Adrenal gland (tissue), 9 donors: ENCODE measurements at regions not wholly inside any gene's neighbourhood (a gene's known extent, or its start where the extent isn't known, plus 50 kb on each side); places are given as distances from the start of the nearest gene placed in this dataset.

Source experiments
- DNase-seq, 7 donors: peaks; one replicate each; pipeline ENCODE4 v3.0.0-alpha.2; 2019 to 2020
- H3K27ac ChIP-seq, 5 donors: fragments of 200-600 bp; sonication (generic) in 4 of 5; 1 replicate in 3 of 5; 2 replicates in 2 of 5; pipeline versions ENCODE4 v1.5.1 to v1.8.0; 2016 to 2020; ENCODE audit warnings: mild to moderate bottlenecking in 1 of 5
- H3K27me3 ChIP-seq: fragments of 200-600 bp; 2 replicates; pipeline ENCODE4 v1.8.0; 2021
- H3K36me3 ChIP-seq, 2 donors: fragments of 200-600 bp; replicated peaks in 1 of 2; 1 replicate in 1 of 2; 2 replicates in 1 of 2; pipeline versions ENCODE4 v1.5.1 to v1.8.0; 2018 to 2022
- H3K4me1 ChIP-seq, 2 donors: fragments of 200-600 bp; replicated peaks in 1 of 2; 1 replicate in 1 of 2; 2 replicates in 1 of 2; pipeline versions ENCODE4 v1.5.1 to v1.8.0; 2018 to 2021
- H3K4me3 ChIP-seq, 4 donors: fragments of 200-600 bp; sonication (generic) in 3 of 4; one replicate each; pipeline ENCODE4 v1.5.1; 2016 to 2018
- H3K9me3 ChIP-seq, 3 donors: fragments of 200-600 bp; sonication (generic) in 1 of 3; replicated peaks in 1 of 3; 1 replicate in 2 of 3; 2 replicates in 1 of 3; pipeline versions ENCODE4 v1.5.1 to v1.8.0; 2016 to 2021
- POLR2A ChIP-seq, 2 donors: fragments of 450-650 bp; IDR thresholded peaks; one replicate each; pipeline ENCODE4 v1.6.1; 2017; ENCODE audit warnings: antibody characterized with exemption in 2 of 2, mild to moderate bottlenecking in 2 of 2, moderate library complexity in 1 of 2
- WGBS, 4 donors: extraction: QIAGEN DNeasy Blood & Tissue Kit in 2 of 4; methylation state at CpG; one replicate each; pipeline versions ENCODE4 v1.1.5 to v1.1.7; 2013 to 2017; 5-methylcytosine and 5-hydroxymethylcytosine counted together
- intact Hi-C, 2 donors: fragments of 100-400 bp; cut with DNase I; formaldehyde crosslinking; loops; one replicate each; pipeline versions ENCODE4 v1.14.1 to v1.15.0; 2022 to 2023
- TF ChIP-seq, protein P1 (sequence below), 6 experiments: fragments of 450-650 bp in 4 of 6; fragments of 200-600 bp in 2 of 6; sonication (generic) in 1 of 6; IDR thresholded peaks; 1 replicate in 5 of 6; 2 replicates in 1 of 6; pipeline versions ENCODE4 v1.5.1 to v1.8.0; 2016 to 2021; ENCODE audit warnings: antibody characterized with exemption in 6 of 6, mild to moderate bottlenecking in 2 of 6, moderate library complexity in 1 of 6
- donor health status: healthy with polysubstance abuse.
- donor health status: Bipolar disorder and iron deficiency.
- donor health status: DM: yes; HTN: yes; CAD: no.
- donor health status: DM: no; HTN: no; CAD: no.
- donor health status: DM: no; HTN: no; CAD: no.

DNA sequence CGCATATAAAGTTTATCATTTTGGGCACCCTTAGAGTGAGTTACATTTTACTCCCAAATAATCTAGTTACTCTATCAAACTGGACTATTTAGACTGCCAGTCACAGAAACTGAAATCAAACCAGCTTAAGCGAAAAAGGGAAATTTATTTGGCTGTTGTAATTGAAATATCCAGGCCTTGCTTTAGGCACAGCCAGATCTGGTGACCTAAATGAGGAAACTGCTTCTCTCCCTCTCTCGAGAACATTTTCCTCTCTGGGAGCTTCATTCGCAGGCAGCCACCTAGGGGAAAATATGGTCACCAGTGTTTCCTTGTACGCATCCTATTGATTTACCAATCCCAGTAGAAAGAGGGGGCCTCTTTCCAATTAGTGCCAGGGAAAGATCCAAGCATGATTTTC is 175.3 kb upstream of the MITF start:
- TF ChIP-seq, protein P1, sequence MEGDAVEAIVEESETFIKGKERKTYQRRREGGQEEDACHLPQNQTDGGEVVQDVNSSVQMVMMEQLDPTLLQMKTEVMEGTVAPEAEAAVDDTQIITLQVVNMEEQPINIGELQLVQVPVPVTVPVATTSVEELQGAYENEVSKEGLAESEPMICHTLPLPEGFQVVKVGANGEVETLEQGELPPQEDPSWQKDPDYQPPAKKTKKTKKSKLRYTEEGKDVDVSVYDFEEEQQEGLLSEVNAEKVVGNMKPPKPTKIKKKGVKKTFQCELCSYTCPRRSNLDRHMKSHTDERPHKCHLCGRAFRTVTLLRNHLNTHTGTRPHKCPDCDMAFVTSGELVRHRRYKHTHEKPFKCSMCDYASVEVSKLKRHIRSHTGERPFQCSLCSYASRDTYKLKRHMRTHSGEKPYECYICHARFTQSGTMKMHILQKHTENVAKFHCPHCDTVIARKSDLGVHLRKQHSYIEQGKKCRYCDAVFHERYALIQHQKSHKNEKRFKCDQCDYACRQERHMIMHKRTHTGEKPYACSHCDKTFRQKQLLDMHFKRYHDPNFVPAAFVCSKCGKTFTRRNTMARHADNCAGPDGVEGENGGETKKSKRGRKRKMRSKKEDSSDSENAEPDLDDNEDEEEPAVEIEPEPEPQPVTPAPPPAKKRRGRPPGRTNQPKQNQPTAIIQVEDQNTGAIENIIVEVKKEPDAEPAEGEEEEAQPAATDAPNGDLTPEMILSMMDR (IDR thresholded peaks at IDR 0.05) = no peak
- no peak for TF ChIP-seq POLR2A (IDR thresholded peaks at IDR 0.05)
- Histone ChIP-seq H3K4me1 (peaks cover 0 to 4% of the 10 kb centered on the region in 2 donors), H3K27ac (no peak overlapping the region), H3K36me3 (no peaks in the 10 kb centered on the region), H3K4me3 (no peak overlapping the region), H3K9me3 (no peaks in the 10 kb centered on the region), H3K27me3 (no peaks in the 10 kb centered on the region)
- WGBS, 4 donors = 75 to 87% (median 78%) methylated on average over 5 of the region's 5 CpGs
- intact Hi-C loops = no loop called here
- no peak for DNase-seq

DNA sequence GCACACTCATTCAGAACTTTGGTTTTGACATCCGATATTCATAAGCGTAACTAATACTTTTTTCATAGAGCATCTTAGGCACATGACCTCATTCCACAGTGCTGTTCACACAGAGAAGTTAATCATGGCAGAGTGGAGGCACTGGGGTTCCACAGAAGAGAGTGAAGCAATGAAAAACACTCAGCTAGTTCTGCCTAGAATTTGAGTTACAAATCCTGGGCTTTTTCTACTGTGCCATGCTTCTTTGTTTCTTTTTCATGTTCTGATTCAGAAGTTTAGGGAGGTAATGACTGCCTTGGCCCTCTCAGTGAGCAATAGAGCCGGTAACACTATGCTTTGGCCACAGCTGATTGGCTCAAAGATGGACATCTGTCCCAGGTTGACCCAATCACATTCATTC is 176.1 kb upstream of the MITF start:
- WGBS, 4 donors = 89 to 91% (median 91%) methylated on average over 3 of the region's 3 CpGs
- H3K4me1 ChIP-seq = peaks cover 0 to 4% of the 10 kb centered on the region in 2 donors
- H3K4me3 ChIP-seq = no peak overlapping the region
- no peaks in the 10 kb centered on the region for H3K9me3 ChIP-seq
- no peak overlapping the region for H3K27ac ChIP-seq
- no peak for TF ChIP-seq POLR2A (IDR thresholded peaks at IDR 0.05)
- TF ChIP-seq, protein P1 (IDR thresholded peaks at IDR 0.05) = no peak
- no peaks in the 10 kb centered on the region for H3K36me3 ChIP-seq
- H3K27me3 ChIP-seq = no peaks in the 10 kb centered on the region
- intact Hi-C loops = no loop called here
- no peak for DNase-seq

DNA sequence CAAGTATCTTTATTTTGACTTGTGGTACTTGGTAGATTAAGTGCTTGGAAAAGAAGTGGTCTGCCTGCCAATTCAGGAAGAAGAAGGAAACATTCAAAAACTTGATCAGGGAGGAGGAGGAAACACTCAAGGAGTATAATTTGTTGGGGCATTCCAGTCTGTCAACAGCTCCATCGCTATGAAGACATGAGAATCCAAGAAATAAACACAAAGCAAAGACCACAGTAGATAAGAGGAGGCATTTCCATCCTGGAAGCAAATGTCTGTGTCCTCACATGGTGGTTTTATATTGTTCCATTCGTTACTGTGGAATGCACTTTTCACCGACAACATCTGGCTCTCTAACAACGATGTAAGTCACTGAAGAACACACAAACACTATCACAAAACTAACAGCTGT is 176.1 kb upstream of the FRMD4B start:
- Histone ChIP-seq H3K36me3 (no peaks in the 10 kb centered on the region), H3K4me3 (no peak overlapping the region), H3K27me3 (no peaks in the 10 kb centered on the region), H3K27ac (no peak overlapping the region), H3K4me1 (peaks cover 0 to 4% of the 10 kb centered on the region in 2 donors), H3K9me3 (no peaks in the 10 kb centered on the region)
- intact Hi-C loops = no loop called here
- no peak for DNase-seq
- 37 to 49% (median 45%) methylated on average over 4 of the region's 4 CpGs for WGBS, 4 donors
- TF ChIP-seq, protein P1 (IDR thresholded peaks at IDR 0.05) = no peak
- TF ChIP-seq POLR2A (IDR thresholded peaks at IDR 0.05) = no peak

DNA sequence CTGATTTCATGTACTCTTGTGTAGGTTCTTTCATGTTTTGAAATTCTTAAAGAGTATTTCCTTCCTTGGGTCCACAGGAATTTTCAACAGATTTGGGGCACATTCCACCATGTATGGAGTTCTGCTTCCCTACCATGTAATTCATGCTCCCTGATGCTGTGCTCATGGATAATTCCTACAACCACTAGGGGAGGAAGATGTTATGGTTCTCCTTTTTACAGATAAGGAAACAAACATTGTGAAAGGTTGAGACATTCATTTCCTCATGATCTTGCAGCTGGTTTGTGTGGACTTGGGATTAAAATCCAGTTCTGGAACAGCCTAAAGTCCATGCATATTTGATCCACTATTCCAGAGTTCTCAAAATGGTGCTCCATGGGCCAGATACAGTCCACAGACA is 174.9 kb upstream of the FRMD4B start:
- Histone ChIP-seq H3K4me3 (no peak overlapping the region), H3K27ac (no peak overlapping the region), H3K36me3 (no peaks in the 10 kb centered on the region), H3K9me3 (no peaks in the 10 kb centered on the region), H3K27me3 (no peaks in the 10 kb centered on the region), H3K4me1 (peaks cover 0 to 4% of the 10 kb centered on the region in 2 donors)
- TF ChIP-seq POLR2A (IDR thresholded peaks at IDR 0.05) = no peak
- TF ChIP-seq, protein P1 (IDR thresholded peaks at IDR 0.05) = peak in 3 of 6 experiments; percentile 11 to 41 (median 37)
- intact Hi-C loops = no loop called here
- no peak for DNase-seq
